SK-N-SH (cell line): ENCODE measurements at regions not wholly inside any gene's neighbourhood (a gene's known extent, or its start where the extent isn't known, plus 50 kb on each side); places are given as distances from the start of the nearest gene placed in this dataset.

Experiments used
- CTCF ChIP-seq: fragments of 200-600 bp; sonication (generic); IDR thresholded peaks from 2 replicates; pipeline ENCODE4 v1.6.1; 2017; ENCODE audit warnings: antibody characterized with exemption, mild to moderate bottlenecking, moderate library complexity
- POLR2AphosphoS5 ChIP-seq: IDR thresholded peaks from 2 replicates; pipeline ENCODE4 v1.6.1; 2012; ENCODE audit warnings: low read depth, low read length
- TCF12 ChIP-seq: IDR thresholded peaks from 2 replicates; pipeline ENCODE4 v1.4.0; 2012
- USF2 ChIP-seq: fragments of 150-350 bp; IDR thresholded peaks from 2 replicates; pipeline ENCODE4 v1.6.1; 2017; ENCODE audit warnings: antibody characterized with exemption, low read length, low read depth, borderline replicate concordance

GRCh38 chr17:79674506-79675412, 56.0 kb upstream of the ENPP7 start:
- no peak for TF ChIP-seq CTCF
- no peak for TF ChIP-seq USF2
- no peak for TF ChIP-seq POLR2AphosphoS5
- no peak for TF ChIP-seq TCF12
